Esophagus (tissue), 2 donors: ENCODE measurements at regions not wholly inside any gene's neighbourhood (a gene's known extent, or its start where the extent isn't known, plus 50 kb on each side); places are given as distances from the start of the nearest gene placed in this dataset.

ENCODE experiments used
- H3K27ac ChIP-seq, 2 donors: one replicate each; pipeline ENCODE4 v1.5.1; 2013; ENCODE audit warnings: low read depth in 2 of 2, mild to moderate bottlenecking in 2 of 2, inconsistent platforms in 1 of 2, low read length in 1 of 2, moderate library complexity in 1 of 2
- H3K27me3 ChIP-seq, 2 donors: one replicate each; pipeline ENCODE4 v1.6.1; 2013; ENCODE audit warnings: low read length in 2 of 2, control low read depth in 1 of 2, mild to moderate bottlenecking in 1 of 2; ENCODE audit not compliant: insufficient read depth in 2 of 2, control insufficient read depth in 1 of 2
- H3K36me3 ChIP-seq, 2 donors: one replicate each; pipeline ENCODE4 v1.6.1; 2013; ENCODE audit warnings: low read length in 1 of 2; ENCODE audit not compliant: control insufficient read depth in 2 of 2, insufficient read depth in 2 of 2
- H3K4me1 ChIP-seq, 2 donors: one replicate each; pipeline ENCODE4 v1.6.1; 2013; ENCODE audit warnings: low read length in 1 of 2; ENCODE audit not compliant: control insufficient read depth in 2 of 2, insufficient read depth in 2 of 2
- H3K4me3 ChIP-seq, 2 donors: one replicate each; pipeline ENCODE4 v1.5.1; 2013; ENCODE audit warnings: low read length in 2 of 2, mild to moderate bottlenecking in 2 of 2, low read depth in 1 of 2, moderate library complexity in 1 of 2
- H3K9me3 ChIP-seq, 2 donors: one replicate each; pipeline ENCODE4 v1.6.1; 2013; ENCODE audit warnings: mild to moderate bottlenecking in 2 of 2, low read depth in 1 of 2, low read length in 1 of 2, moderate library complexity in 1 of 2; ENCODE audit not compliant: control insufficient read depth in 2 of 2, insufficient read depth in 1 of 2
- WGBS, 2 donors: extraction: QIAGEN DNeasy Blood & Tissue Kit; methylation state at CpG; one replicate each; pipeline ENCODE4 v1.1.7; 2013; 5-methylcytosine and 5-hydroxymethylcytosine counted together
- donor health status: healthy with polysubstance abuse.
- donor health status: Bipolar disorder and iron deficiency.

- Histone ChIP-seq H3K4me3 (no peak overlapping the region), H3K4me1 (peaks cover 0 to 4% of the 10 kb centered on the region in 2 donors), H3K9me3 (no peaks in the 10 kb centered on the region), H3K36me3 (no peaks in the 10 kb centered on the region), H3K27ac (no peak overlapping the region), H3K27me3 (no peaks in the 10 kb centered on the region)
- 81 to 84% methylated on average over 5 of the region's 5 CpGs for WGBS, 2 donors
These were observed 149.1 kb upstream of the FOXN3 start for GRCh38 chr14:89566180-89566579.

GRCh38 chr14:89565607-89566006, 148.6 kb upstream of the FOXN3 start:
- no peaks in the 10 kb centered on the region for H3K36me3 ChIP-seq
- WGBS, 2 donors, result 83 to 84% methylated on average over 5 of the region's 5 CpGs
- no peak overlapping the region for H3K27ac ChIP-seq

GRCh38 chr14:89564989-89565388, 148.0 kb upstream of the FOXN3 start:
- no peaks in the 10 kb centered on the region for H3K27me3 ChIP-seq
- H3K4me3 ChIP-seq, result no peak overlapping the region
- 95 to 99% methylated on average over 4 to 5 of the region's 5 CpGs for WGBS, 2 donors
- H3K27ac ChIP-seq, result no peak overlapping the region
- H3K9me3 ChIP-seq, result no peaks in the 10 kb centered on the region
- peaks cover 0 to 4% of the 10 kb centered on the region in 2 donors for H3K4me1 ChIP-seq
- H3K36me3 ChIP-seq, result no peaks in the 10 kb centered on the region

More at GRCh38 chr14:89565607-89566006, 148.6 kb upstream of the FOXN3 start:
- H3K4me3 ChIP-seq, result no peak overlapping the region
- H3K4me1 ChIP-seq, result peaks cover 0 to 4% of the 10 kb centered on the region in 2 donors
- no peaks in the 10 kb centered on the region for H3K27me3 ChIP-seq
- H3K9me3 ChIP-seq, result no peaks in the 10 kb centered on the region

- H3K27ac ChIP-seq, result no peak overlapping the region
- WGBS, 2 donors, result 60 to 79% methylated on average over 12 of the region's 12 CpGs
- peaks cover 0 to 4% of the 10 kb centered on the region in 2 donors for H3K4me1 ChIP-seq
- H3K4me3 ChIP-seq, result no peak overlapping the region
- no peaks in the 10 kb centered on the region for H3K36me3 ChIP-seq
- no peaks in the 10 kb centered on the region for H3K9me3 ChIP-seq
- no peaks in the 10 kb centered on the region for H3K27me3 ChIP-seq
These were observed 147.4 kb upstream of the FOXN3 start for GRCh38 chr14:89564286-89564957.

- no peak overlapping the region for H3K4me3 ChIP-seq
- no peaks in the 10 kb centered on the region for H3K27me3 ChIP-seq
- no peak overlapping the region for H3K27ac ChIP-seq
- WGBS, 2 donors, result 96 to 97% methylated on average over 1 of the region's 1 CpG
- H3K36me3 ChIP-seq, result no peaks in the 10 kb centered on the region
- H3K9me3 ChIP-seq, result no peaks in the 10 kb centered on the region
- peaks cover 0 to 5% of the 10 kb centered on the region in 2 donors for H3K4me1 ChIP-seq
These were observed 146.4 kb upstream of the FOXN3 start for GRCh38 chr14:89563471-89563870.

- Histone ChIP-seq H3K36me3 (no peaks in the 10 kb centered on the region), H3K4me3 (no peak overlapping the region), H3K27me3 (no peaks in the 10 kb centered on the region), H3K4me1 (peaks cover 0 to 4% of the 10 kb centered on the region in 2 donors), H3K27ac (no peak overlapping the region), H3K9me3 (no peaks in the 10 kb centered on the region)
- 78 to 88% methylated on average over 7 of the region's 7 CpGs for WGBS, 2 donors
These were observed 134.9 kb upstream of the FOXN3 start for GRCh38 chr14:89551955-89552354.

- 79 to 80% methylated on average over 6 of the region's 6 CpGs for WGBS, 2 donors
- no peaks in the 10 kb centered on the region for H3K36me3 ChIP-seq
- no peak overlapping the region for H3K4me3 ChIP-seq
These were observed 134.4 kb upstream of the FOXN3 start for GRCh38 chr14:89551432-89551831.

GRCh38 chr14:89550821-89551220, 133.8 kb upstream of the FOXN3 start:
- no peak overlapping the region for H3K27ac ChIP-seq
- H3K36me3 ChIP-seq, result no peaks in the 10 kb centered on the region
- no peaks in the 10 kb centered on the region for H3K9me3 ChIP-seq
- peaks cover 0 to 4% of the 10 kb centered on the region in 2 donors for H3K4me1 ChIP-seq
- H3K27me3 ChIP-seq, result no peaks in the 10 kb centered on the region
- 66 to 77% methylated on average over 8 of the region's 8 CpGs for WGBS, 2 donors
- no peak overlapping the region for H3K4me3 ChIP-seq

More at GRCh38 chr14:89551432-89551831, 134.4 kb upstream of the FOXN3 start:
- Histone ChIP-seq H3K27ac (no peak overlapping the region), H3K4me1 (peaks cover 0 to 4% of the 10 kb centered on the region in 2 donors), H3K27me3 (no peaks in the 10 kb centered on the region), H3K9me3 (no peaks in the 10 kb centered on the region)

- H3K36me3 ChIP-seq, result no peaks in the 10 kb centered on the region
- no peak overlapping the region for H3K27ac ChIP-seq
- 92 to 93% methylated on average over 12 of the region's 12 CpGs for WGBS, 2 donors
- no peak overlapping the region for H3K4me3 ChIP-seq
- no peaks in the 10 kb centered on the region for H3K27me3 ChIP-seq
- peaks cover 0 to 4% of the 10 kb centered on the region in 2 donors for H3K4me1 ChIP-seq
- no peaks in the 10 kb centered on the region for H3K9me3 ChIP-seq
These were observed 132.5 kb upstream of the FOXN3 start for GRCh38 chr14:89549381-89550125.
